Endothelial cell (in vitro differentiated cells): ENCODE measurements at regions not wholly inside any gene's neighbourhood (a gene's known extent, or its start where the extent isn't known, plus 50 kb on each side); places are given as distances from the start of the nearest gene placed in this dataset.

Source experiments
- DNase-seq: peaks from one replicate; pipeline ENCODE4 v3.0.0; 2021; ENCODE audit warnings: low spot score
- H3K27ac Mint-ChIP-seq: one replicate; pipeline ENCODE4 v1.8.0; 2021; ENCODE audit warnings: mixed read lengths, inconsistent platforms; ENCODE audit not compliant: unreplicated experiment
- H3K27me3 Mint-ChIP-seq: one replicate; pipeline ENCODE4 v1.8.0; 2021; ENCODE audit warnings: mild to moderate bottlenecking, moderate library complexity, mixed read lengths, inconsistent platforms; ENCODE audit not compliant: unreplicated experiment
- H3K36me3 Mint-ChIP-seq: one replicate; pipeline ENCODE4 v1.8.0; 2021; ENCODE audit warnings: mild to moderate bottlenecking, low read depth, mixed read lengths, inconsistent platforms; ENCODE audit not compliant: unreplicated experiment
- H3K4me1 Mint-ChIP-seq: one replicate; pipeline ENCODE4 v1.8.0; 2021; ENCODE audit warnings: mild to moderate bottlenecking, mixed read lengths, inconsistent platforms; ENCODE audit not compliant: unreplicated experiment
- H3K4me3 Mint-ChIP-seq: one replicate; pipeline ENCODE4 v1.8.0; 2021; ENCODE audit warnings: mild to moderate bottlenecking, mixed read lengths, inconsistent platforms; ENCODE audit not compliant: unreplicated experiment
- H3K9me3 Mint-ChIP-seq: one replicate; pipeline ENCODE4 v1.8.0; 2021; ENCODE audit warnings: mixed read lengths, inconsistent platforms; ENCODE audit not compliant: unreplicated experiment
- CTCF ChIP-seq: fragments of 200-600 bp; sonication (generic); IDR thresholded peaks from one replicate; pipeline ENCODE4 v1.5.0; 2021; ENCODE audit warnings: antibody characterized with exemption; ENCODE audit not compliant: unreplicated experiment

GRCh38 chr6:3986241-3986640 lies 92.7 kb downstream of the FAM217A start:
- H3K36me3 Mint-ChIP-seq = no peaks in the 10 kb centered on the region
- peak overlapping the region; percentile 37 for H3K27ac Mint-ChIP-seq
- H3K4me3 Mint-ChIP-seq = no peak overlapping the region
- no peak for TF ChIP-seq CTCF
- DNase-seq = no peak
- H3K27me3 Mint-ChIP-seq = peaks cover 5% of the 10 kb centered on the region
- H3K9me3 Mint-ChIP-seq = no peaks in the 10 kb centered on the region
- H3K4me1 Mint-ChIP-seq = peaks cover 38% of the 10 kb centered on the region

DNA sequence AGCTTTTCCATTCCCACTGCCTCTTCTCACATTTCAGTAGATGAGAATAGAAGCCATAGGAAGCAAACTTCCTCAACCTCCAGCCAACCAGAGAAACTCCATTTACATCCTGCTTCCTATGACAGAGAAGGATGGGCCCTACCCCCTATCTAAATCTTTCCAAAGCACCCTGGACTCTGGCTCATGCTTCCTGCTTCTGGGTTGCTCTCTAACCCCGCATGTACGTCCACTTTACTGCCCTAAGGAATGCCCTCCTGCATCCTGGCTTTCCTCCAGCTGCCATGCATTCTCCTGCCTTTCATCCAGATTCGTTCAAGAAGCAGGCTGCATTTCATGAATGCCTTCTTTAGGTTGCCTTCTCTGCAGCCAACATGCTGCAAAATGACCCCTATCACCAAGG lies 91.9 kb downstream of the FAM217A start:
- DNase-seq = no peak
- Mint-ChIP-seq H3K4me3 (peak overlapping the region; percentile 1), H3K4me1 (peaks cover 40% of the 10 kb centered on the region), H3K27ac (peak overlapping the region; percentile 37), H3K36me3 (no peaks in the 10 kb centered on the region), H3K27me3 (peaks cover 5% of the 10 kb centered on the region), H3K9me3 (no peaks in the 10 kb centered on the region)
- TF ChIP-seq CTCF = no peak

DNA sequence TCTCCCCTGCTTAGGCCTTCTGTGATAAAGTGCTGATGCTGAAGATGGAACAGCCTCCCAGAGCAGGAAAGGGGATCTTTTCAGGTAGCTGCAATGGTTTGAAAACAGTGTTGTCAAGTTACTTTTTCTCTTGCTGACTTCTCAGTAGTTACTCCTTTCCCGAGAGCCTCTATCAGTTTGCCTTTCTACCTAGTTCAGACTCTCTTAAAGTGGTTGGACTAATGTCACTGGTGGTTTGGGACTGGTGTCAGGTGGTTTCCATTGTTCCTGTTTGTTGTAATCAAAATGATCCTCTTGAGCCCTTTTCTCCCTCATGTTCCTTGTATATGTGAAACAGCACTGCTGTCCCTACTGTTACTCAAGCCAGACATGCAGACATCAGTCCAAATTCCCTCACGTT lies 91.4 kb downstream of the FAM217A start:
- no peak for TF ChIP-seq CTCF
- no peak for DNase-seq
- peaks cover 40% of the 10 kb centered on the region for H3K4me1 Mint-ChIP-seq
- H3K27me3 Mint-ChIP-seq = peaks cover 5% of the 10 kb centered on the region
- H3K36me3 Mint-ChIP-seq = no peaks in the 10 kb centered on the region
- peak overlapping the region; percentile 5 for H3K27ac Mint-ChIP-seq
- H3K4me3 Mint-ChIP-seq = no peak overlapping the region
- H3K9me3 Mint-ChIP-seq = no peaks in the 10 kb centered on the region

DNA sequence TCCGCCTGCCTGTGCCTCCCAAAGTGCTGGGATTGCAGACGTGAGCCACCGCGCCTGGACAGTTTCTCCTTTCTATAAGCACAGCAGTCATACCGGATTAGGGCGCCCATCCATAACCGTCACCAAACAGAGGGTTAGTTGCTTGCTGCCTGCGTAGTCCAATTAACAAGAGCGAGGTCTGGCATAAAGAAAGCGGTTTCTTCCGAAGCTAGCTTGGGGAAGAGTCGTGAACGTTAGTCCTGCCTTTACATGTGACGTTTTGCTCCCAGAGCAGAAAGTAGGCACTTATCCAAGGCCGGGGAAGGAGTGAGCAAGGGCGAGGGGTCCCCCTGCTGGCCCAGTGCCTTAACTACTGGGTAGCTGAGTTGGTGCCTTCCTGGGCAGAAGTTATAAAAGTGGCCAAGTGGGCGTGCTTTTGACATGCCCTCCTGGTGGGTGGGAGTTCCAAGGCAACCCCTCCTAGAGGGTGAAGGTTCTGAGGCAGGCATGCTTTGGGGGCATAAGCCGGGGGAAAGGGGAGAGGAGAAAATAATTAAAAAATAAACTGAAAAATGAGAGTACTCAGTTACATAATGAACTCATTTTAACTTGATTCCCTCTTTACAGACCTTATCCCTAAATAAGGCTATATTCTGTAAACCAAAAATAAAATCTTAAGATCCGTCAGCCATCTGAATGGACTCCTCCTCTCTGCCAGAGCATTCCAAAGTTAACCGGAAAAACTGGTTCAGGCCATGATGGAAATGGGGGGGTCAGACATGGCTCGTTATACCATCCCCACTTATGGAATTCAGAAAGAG lies 88.0 kb downstream of the FAM217A start:
- no peak overlapping the region for H3K27ac Mint-ChIP-seq
- peak; percentile 90 for DNase-seq
- H3K4me3 Mint-ChIP-seq = no peak overlapping the region
- H3K27me3 Mint-ChIP-seq = peaks cover 5% of the 10 kb centered on the region
- H3K36me3 Mint-ChIP-seq = no peaks in the 10 kb centered on the region
- peak; percentile 73 for TF ChIP-seq CTCF
- H3K4me1 Mint-ChIP-seq = peaks cover 40% of the 10 kb centered on the region
- H3K9me3 Mint-ChIP-seq = no peaks in the 10 kb centered on the region

DNA sequence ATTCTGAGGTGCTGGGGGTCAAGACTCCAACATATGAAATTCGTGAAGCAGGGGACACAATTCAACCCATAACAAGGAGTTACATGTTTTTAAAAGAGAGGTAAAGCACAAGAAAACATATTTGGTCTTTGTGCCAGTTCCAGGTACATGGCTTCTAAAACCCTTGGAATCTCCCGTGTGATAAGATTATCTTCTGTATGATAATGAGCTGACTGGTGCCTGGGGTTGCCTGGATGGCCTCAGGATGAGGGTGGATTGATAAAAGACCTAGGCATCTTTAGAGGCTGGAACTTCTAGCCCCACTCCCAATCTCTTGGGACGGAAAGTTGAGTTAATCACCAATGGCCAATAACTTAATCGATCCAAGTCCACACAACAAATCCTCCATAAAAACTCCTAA lies 87.0 kb downstream of the FAM217A start:
- TF ChIP-seq CTCF = no peak
- no peak for DNase-seq
- H3K36me3 Mint-ChIP-seq = no peaks in the 10 kb centered on the region
- H3K27ac Mint-ChIP-seq = no peak overlapping the region
- H3K4me3 Mint-ChIP-seq = no peak overlapping the region
- H3K9me3 Mint-ChIP-seq = no peaks in the 10 kb centered on the region
- peaks cover 33% of the 10 kb centered on the region for H3K4me1 Mint-ChIP-seq
- peaks cover 3% of the 10 kb centered on the region for H3K27me3 Mint-ChIP-seq
